CD4-positive, alpha-beta T cell treated with Interferon alpha-2 for 1 hour (primary cell): ENCODE measurements at regions not wholly inside any gene's neighbourhood (a gene's known extent, or its start where the extent isn't known, plus 50 kb on each side); places are given as distances from the start of the nearest gene placed in this dataset.

Experiments used
- DNase-seq, 2 donors: peaks; one replicate each; pipeline ENCODE4 v3.0.0-alpha.2; 2020 to 2022

DNA sequence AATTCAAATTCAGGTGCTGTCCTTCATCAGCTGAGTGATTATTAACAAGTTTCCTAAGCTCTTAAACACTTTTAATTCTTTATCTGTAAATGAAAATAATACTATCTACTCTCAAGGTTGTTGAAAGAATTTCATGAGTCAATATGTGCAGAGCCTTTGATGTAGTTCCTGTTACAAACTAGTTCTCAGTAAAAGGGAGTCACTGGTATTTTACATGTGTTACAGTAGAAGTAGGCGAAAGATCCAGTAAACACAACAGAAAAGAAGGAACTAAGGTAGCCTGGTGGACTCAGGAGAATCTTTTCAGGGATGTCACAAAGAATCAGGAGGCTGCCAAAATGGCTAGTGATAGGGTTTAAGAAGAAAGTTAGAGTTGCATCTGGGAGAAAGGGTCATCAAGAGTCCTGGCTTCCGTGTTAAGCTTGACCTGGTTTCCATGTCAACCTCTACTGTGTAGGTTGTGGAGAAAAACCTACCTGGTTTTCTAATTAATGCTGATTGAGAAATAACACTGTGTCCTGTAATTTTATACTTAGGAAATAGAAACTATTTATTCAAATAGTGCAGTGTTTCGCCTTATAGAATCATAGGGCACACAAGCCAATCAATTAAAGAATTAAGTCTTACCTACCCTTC lies 58.3 kb upstream of the TRIB2 start:
- DNase-seq = peak in 1 of 2 donors; percentile 5

DNA sequence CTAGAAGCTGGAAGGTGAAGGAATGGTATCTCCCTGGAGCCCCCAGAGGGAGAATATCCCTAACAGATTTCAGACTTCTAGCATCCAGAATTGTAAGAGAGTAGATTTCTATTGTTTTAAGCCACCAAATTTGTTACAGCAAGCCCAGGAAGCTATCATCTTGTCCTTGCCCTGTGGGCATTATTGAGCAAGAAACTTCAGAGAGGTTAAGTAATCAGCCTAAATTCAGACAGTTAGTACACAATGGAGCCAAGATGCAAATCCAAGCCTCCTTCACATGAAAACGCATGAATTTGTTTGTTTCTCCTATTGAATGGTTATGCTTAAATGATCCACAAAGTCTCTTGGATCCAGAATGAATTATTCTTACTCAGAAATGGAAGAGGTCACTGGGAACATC lies 55.2 kb upstream of the TRIB2 start:
- no peak for DNase-seq

DNA sequence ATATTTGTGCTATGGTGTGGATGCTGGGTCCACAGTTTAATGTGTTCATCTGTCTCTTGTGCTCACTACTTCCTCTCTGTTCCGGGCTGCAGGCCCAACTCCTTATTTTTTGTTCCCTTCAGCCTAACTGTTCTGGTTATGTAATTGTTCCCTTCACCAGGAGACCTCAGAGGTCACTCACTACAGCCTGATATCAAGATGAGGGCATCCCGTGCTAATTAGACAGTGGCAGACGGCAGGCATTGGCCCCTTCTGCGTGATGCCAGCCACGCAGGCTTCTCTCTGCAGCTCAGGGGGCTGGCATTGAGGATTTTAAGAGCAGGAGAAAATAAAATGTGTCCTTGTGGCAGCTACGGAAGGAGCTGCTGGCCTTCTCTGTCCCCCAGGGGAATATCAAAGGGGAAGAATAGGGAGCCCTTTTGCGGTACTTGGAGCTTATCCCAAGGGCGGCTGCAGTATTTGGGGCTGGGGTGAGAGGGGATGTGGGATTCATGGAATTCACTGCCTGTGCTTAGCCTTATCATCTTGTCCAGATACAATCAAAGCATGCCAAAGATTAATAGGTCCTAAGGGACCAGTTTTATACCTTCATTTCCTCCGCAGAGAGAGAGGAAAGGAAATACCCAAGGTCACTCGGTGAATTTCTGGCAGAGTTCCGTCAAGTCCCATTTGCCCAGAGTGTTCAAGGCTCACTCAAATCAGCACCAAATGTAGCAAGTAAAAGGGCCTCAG lies 53.3 kb upstream of the TRIB2 start:
- DNase-seq = no peak

DNA sequence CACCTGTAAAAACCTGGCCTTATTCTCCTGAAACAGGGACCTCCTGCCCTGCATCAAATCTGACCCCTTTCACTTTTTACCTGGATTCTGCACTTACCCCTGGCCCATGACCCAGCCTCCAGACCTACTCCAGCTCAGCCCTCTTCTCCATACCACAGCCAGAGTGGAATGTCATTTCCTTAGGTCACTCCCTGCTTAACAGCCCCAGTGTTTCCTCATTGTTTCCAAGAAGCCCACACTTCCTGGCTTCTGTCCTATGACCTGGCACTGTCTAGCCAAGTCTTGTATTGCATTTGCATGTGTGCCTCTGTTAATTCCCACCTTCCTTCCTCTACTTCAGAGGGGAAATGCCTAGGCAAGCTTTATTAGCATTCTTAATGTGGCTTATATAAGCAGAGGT lies 51.4 kb upstream of the TRIB2 start:
- no peak for DNase-seq

DNA sequence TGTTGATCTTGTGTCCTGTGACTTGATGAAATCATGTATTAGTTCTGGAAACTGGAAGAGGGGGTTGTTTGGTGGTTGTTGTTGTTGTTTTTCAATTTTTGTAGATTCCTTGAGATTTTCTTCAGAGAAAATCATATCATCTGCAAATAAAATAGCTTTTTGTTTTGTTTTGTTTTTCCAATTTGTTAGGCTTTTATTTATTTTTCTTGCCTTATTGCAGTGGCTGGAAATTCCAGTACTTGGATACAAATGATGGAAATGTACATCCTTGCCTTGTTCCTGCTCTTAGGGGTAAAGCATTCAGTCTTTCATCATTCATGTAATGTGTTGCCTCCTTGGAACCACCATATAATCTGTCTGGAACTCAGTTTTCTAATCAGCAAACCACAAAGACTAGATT lies 50.3 kb upstream of the TRIB2 start:
- DNase-seq = no peak
